Heart left ventricle (tissue), 13 donors: ENCODE measurements at regions not wholly inside any gene's neighbourhood (a gene's known extent, or its start where the extent isn't known, plus 50 kb on each side); places are given as distances from the start of the nearest gene placed in this dataset.

ENCODE experiments used
- POLR2A ChIP-seq, 2 donors: fragments of 450-650 bp; IDR thresholded peaks; one replicate each; pipeline ENCODE4 v1.6.1; 2017; ENCODE audit warnings: antibody characterized with exemption in 2 of 2, mild to moderate bottlenecking in 2 of 2, moderate library complexity in 2 of 2
- TF ChIP-seq, protein P1 (sequence below), 12 donors: fragments of 200-600 bp; sonication (generic) in 4 of 12; IDR thresholded peaks; one replicate each; pipeline versions ENCODE4 v1.5.0 to v1.8.0; 2018 to 2022; ENCODE audit warnings: antibody characterized with exemption in 12 of 12, mild to moderate bottlenecking in 5 of 12
- donor health status: ischemic (EF 13 %, LVEDD 7.1; RV severe dilation, severe dysfunction).
- donor health status: DM: no; HTN: yes; CAD: no.
- donor health status: DM: no; HTN: no; CAD: no.
- donor health status: ischemic (EF 25% LVEDD 6.9; RV normal size, moderate dysfunction).
- donor health status: ischemic (EF 25% LVEDD 5.7; RV mildly dilated, moderate dysfunction).
- donor health status: ischemic (EF 35%, LVEDD 5.7; RV mildly dilated, moderate dysfunction).
- donor health status: nonischemic (EF 11% LVEDD 7.7; RV severe dilation, severe dysfunction).
- donor health status: DM: yes; HTN: yes; CAD: no.
- donor health status: PGD.
- donor health status: ischemic (EF 29% LVEDD 5.4; RV normal size, mild dysfunction).
- donor health status: nonischemic (EF 23%, LVEDD 6.1; RV moderate dilation, normal function).

DNA sequence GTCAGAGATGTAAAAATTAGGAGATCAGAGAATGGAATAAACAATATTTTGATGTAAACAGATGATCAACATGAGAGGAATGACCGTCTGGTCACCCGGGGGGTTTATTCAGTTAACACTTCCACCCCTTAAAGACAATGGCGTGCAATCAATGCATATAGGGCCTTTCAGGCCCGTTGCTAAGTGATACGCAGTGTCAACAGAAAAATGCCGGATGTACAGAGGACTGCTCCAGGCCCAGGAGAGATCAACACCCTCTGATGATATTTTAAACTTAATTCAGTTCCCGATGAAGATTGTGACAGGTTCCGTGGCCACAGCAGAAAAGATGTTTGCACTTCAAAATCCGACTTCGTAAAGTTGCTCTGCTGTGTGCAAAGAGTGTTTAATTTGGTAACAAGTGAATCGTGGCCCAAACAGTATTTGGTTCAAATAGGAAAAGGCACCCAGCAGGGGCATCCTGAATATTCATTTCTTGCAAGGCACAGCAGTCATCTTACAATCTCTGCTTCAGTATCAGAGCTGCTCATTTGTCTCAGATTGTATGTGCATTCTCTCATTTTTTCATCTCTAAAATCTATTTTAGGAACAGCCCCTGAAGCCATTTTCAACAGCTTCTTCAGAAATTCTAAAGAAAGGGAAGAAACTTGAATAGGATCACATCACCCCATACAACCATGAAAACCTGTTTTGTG, 72.6 kb downstream of the FOXB1 start:
- TF ChIP-seq, protein P1, sequence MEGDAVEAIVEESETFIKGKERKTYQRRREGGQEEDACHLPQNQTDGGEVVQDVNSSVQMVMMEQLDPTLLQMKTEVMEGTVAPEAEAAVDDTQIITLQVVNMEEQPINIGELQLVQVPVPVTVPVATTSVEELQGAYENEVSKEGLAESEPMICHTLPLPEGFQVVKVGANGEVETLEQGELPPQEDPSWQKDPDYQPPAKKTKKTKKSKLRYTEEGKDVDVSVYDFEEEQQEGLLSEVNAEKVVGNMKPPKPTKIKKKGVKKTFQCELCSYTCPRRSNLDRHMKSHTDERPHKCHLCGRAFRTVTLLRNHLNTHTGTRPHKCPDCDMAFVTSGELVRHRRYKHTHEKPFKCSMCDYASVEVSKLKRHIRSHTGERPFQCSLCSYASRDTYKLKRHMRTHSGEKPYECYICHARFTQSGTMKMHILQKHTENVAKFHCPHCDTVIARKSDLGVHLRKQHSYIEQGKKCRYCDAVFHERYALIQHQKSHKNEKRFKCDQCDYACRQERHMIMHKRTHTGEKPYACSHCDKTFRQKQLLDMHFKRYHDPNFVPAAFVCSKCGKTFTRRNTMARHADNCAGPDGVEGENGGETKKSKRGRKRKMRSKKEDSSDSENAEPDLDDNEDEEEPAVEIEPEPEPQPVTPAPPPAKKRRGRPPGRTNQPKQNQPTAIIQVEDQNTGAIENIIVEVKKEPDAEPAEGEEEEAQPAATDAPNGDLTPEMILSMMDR (IDR thresholded peaks at IDR 0.05), result no peak
- no peak for TF ChIP-seq POLR2A (IDR thresholded peaks at IDR 0.05)
